AG10803 (cell line): ENCODE measurements at regions not wholly inside any gene's neighbourhood (a gene's known extent, or its start where the extent isn't known, plus 50 kb on each side); places are given as distances from the start of the nearest gene placed in this dataset.

Experiments used
- DNase-seq: peaks from one replicate; pipeline ENCODE4 v3.0.0; 2010; ENCODE audit warnings: low read depth
- H3K4me3 ChIP-seq: 2 replicates; pipeline ENCODE4 v1.5.1; 2011; ENCODE audit warnings: mild to moderate bottlenecking, low read length, control low read depth
- CTCF ChIP-seq: conservative IDR thresholded peaks from 2 replicates; pipeline ENCODE4 v1.5.1; 2011; ENCODE audit warnings: mild to moderate bottlenecking, low read length, control low read depth, inconsistent platforms

DNA sequence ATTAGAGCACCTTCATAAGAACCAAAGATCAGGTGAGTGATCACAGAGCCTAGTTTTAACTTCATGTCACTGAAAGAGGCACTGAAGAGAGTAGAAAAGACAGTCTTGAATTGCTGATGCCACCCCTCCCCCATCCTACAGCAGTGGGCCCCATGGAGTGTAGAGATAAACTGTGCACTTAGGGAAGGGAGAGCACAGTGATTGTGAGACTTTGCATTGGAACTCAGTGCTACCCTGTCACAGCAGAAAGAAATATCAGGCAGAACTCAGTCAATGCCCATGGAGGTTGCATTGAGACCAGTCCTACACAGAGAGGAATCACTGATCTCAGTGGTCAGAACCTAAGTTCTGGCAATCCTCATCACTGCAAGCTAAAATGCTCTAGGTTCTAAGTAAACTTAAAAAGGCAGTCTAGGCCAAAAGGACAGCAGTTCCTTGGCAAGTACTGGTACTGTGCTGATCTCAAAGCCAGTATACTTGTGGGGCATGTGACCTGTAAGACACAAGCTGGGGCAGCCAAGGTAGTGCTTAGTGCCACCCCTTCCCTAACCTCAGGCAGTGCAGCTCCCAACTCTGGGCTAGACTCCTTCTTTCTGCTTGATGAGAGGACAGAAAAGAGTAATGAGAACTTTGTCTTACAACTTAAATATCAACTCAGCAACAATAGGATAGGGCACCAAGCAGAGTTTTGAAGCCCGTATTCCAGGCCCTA lies 94.1 kb downstream of the FSCB start:
- DNase-seq, result no peak
- no peak overlapping the region for H3K4me3 ChIP-seq
- TF ChIP-seq CTCF, result no peak

- no peak for DNase-seq
- no peak overlapping the region for H3K4me3 ChIP-seq
- TF ChIP-seq CTCF, result no peak
These were observed 102.0 kb downstream of the FSCB start for GRCh38 chr14:44405011-44405486.

- H3K4me3 ChIP-seq, result no peak overlapping the region
- DNase-seq, result no peak
- no peak for TF ChIP-seq CTCF
These were observed 102.5 kb downstream of the FSCB start for GRCh38 chr14:44404599-44404998.

DNA sequence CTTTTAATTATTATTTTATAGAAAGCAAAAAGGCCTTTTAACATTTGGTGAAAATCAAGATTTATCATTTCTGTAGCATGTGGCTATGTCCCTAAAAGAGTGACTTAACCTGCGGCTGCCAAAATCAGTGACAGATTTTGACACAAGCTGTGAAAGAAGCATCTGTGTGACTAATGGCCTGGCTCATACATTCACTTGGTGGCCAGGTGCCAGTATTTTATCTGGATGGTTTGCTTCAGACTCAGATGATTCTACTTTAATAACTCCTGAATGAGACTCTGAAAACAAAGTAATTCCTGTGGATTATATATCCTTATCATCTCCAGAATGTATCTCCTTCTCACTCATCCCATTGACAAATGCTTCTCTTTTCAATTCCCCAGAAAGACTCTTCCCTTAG lies 103.0 kb downstream of the FSCB start:
- no peak for DNase-seq
- no peak overlapping the region for H3K4me3 ChIP-seq
- no peak for TF ChIP-seq CTCF

DNA sequence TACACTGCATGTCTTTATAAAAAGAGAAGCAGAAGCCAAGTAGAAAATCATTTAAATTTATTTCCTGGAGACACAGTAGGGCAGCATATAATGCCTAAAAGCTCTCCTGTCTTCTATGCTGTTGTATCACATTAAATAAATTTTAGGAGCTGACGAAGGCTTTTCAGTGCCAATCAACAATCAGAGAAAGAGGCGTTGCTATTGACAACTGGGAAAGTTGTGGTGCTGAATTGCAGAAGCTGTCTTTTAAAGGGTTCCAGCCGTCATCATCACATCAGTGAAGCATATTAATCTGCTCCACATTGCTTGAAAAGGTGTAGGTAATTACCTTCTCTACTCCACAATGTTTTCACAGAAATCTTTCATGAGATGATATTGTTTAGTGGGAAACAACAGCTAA lies 103.9 kb downstream of the FSCB start:
- no peak overlapping the region for H3K4me3 ChIP-seq
- TF ChIP-seq CTCF, result no peak
- no peak for DNase-seq

GRCh38 chr14:44396226-44396625 lies 110.9 kb downstream of the FSCB start:
- no peak for TF ChIP-seq CTCF
- no peak for DNase-seq
- no peak overlapping the region for H3K4me3 ChIP-seq

GRCh38 chr14:44392984-44393383 lies 114.1 kb downstream of the FSCB start:
- TF ChIP-seq CTCF, result no peak
- no peak for DNase-seq
- no peak overlapping the region for H3K4me3 ChIP-seq
